Activated CD8-positive, alpha-beta memory T cell treated with anti-CD3 and anti-CD28 coated beads, Interleukin-2, amount 50 U/mL, for 4 hours (primary cell): ENCODE measurements at regions not wholly inside any gene's neighbourhood (a gene's known extent, or its start where the extent isn't known, plus 50 kb on each side); places are given as distances from the start of the nearest gene placed in this dataset.

Source experiments
- DNase-seq: peaks from one replicate; pipeline ENCODE4 v3.0.0-alpha.2; 2020

DNA sequence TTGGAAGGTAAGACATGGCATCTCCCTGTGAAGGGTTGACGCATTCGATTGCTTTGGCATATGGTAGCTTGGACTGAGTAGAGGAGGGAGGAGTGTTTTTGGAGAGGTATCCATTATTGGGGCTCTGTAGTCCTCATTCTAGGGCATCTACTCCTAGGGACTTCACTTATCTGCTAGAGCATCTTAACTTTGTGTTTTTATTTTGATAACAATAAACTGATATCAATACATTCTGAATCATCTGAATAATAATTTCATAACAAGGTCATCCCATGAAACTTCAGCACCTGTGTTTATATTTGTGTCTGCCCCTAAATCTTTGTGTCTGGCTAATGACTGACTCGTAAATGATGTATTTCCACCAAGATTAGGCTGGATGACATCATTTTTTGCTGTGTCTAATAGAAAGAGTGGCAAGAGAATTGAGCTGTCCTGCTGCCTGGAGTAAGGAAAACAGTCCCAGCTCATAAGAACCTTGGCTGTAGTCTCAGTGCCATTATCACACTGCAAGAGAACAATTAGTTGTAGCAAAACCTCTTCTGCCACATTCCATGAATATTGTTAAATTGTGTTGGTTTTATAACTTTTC, 288.5 kb downstream of the PRL start:
- DNase-seq: no peak

DNA sequence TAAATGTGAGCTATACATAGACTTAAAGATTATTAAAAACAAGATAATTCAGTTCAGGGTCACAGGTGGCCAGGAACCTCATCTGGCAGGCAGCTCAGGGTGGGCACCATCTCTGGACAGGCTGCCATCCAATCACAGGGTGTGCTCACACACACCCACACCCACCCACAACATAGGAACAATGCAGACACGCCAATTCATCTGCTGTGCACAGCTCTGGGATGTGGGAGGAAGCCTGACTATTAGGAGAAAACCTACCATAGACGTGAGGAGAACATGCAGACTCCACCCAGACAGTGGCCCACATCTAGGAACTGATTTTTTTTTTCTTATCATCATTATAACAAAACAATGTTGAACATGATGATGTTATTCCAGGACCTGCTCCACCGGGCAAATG, 286.7 kb downstream of the PRL start:
- DNase-seq: no peak

DNA sequence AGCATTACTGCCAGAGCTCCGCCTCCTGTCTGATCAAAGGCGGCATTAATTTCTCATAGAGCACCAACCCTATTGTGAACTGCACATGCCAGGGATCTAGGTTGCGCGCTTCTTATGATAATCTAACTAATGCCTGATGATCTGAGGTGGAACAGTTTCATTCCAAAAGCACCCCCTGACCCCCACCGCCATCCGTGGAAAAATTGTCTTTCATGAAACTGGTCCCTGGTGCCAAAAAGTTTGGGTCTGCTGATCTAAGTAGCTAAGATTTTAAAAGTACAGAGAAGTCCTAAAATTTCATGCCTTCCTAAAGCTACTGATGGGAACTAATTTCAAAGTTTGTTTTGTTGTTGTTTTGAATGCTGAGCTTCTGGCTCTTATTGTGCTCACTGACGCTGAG, 281.6 kb downstream of the PRL start:
- DNase-seq: no peak

DNA sequence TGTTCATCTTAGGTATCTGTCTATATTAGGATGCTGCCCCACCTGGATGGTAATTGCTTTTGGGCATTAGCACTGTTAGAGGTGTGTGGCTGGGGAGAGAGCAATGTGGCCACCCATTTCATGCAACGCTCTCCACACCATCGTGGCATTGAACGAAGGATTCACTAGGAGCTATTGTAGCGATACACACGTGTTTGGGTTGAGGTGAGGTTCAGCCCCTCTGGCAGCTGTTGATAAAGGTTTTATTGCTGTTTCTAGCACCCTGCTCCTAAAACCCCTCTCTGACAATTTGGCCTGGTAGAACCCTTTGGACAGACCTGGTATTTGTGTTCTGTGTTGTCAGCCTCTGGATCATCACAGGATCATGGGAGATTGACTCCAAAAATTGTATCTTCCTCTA, 280.9 kb downstream of the PRL start:
- DNase-seq: no peak

DNA sequence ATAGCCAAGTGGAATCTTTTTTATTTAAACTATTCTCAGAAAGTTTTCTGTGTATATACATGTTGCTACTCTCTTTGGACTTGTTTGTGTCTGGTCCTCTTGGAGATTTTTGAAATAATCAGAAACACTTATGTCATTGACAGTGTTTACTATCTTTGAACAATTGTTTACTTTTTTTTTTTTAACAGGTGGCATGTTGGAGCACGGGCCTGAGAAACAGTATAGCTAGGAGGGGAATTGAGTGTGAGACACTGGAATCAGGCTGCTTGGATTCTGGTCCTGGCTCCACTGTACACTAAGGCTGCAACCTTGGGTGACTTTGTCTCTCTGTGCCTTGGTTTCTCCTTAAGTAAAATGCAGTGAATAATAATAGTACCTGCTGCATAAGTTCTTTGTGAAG, 279.6 kb downstream of the PRL start:
- no peak for DNase-seq

DNA sequence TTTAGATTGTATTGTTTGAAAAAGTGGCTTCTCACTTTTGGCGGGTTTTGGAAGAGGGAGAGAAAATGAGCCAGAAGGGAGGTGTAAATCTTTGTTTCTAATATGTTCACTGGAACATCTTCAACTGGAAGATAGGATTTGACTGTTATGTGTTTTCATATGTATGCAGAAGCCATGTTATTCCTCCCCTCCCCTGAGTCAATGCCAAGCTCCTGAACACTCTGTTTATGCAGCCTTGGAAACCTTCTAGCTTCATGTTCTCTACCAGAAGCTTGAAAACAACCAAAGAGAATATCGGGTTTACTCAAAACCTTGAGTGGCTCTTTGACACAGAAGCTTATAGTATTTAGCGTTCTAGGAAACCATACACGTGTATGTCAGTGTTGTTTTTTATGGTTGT, 279.1 kb downstream of the PRL start:
- no peak for DNase-seq

DNA sequence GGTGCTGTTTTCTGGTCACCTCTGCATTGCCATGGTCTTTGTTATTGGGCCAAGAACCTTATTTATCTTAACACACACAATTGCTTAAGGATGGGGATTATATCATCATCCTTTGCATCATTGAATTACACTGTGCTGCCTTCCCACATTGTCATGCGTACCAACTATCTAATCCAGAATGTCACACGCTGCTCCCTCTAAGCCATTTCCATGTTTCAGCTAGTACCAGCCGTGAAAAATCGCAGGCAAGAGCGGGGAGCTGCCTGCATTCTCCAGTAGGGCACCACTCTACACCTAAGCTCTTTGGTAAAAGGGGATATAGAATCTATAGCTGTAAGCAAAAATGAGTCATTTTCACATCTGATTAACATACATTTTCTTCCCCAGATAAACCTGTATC, 277.0 kb downstream of the PRL start:
- DNase-seq: no peak

DNA sequence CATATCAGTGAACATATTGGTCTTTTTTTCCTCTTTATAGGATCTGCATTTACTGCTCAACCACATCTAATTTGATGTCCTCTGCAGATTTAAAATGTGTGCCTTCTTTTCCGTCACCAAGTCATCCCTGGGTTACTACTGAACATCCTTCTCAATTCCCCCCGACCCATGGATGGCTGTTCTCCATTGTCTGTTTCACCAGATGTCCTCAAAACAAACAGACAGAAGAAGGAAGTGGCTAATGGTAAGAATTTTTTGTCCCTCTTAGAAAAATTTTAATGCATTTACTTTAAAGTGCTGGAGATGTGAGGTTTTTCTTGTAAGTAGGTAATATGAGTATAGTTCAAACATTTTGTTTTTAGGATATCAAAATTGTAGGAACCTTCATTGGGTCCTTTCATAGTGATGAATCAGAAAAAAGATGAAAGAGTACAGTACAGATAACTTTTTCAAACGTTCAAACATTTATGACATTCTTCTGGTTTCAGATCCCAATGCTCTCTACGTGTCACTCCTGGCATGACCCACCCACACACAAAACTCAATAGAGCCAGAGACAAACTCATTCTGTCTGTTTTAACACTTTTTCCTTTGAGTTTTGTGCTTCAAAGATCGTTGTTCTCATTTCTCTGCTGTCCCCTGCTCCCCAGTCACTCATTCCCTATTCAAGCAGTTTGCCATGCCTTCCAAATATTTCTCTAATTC, 276.4 kb downstream of the PRL start:
- no peak for DNase-seq

DNA sequence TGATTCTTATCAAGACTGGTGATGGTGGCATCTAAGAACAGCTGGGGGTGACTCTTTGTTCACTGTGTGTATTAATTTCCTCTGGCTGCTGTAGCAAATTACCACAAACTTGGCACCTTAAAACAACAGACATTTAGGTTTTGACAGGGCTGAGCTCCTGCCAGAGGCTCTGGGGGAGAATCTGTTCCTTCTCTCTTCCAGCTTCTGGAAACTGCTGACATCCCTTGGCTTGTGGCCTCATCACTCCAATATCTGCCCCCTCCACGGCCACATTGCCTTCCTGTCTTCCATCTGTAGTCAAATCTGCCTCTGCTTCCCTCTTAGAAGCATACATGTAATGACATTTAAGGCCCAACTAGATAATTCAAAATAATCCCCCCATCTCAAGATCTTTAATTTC, 274.9 kb downstream of the PRL start:
- no peak for DNase-seq

DNA sequence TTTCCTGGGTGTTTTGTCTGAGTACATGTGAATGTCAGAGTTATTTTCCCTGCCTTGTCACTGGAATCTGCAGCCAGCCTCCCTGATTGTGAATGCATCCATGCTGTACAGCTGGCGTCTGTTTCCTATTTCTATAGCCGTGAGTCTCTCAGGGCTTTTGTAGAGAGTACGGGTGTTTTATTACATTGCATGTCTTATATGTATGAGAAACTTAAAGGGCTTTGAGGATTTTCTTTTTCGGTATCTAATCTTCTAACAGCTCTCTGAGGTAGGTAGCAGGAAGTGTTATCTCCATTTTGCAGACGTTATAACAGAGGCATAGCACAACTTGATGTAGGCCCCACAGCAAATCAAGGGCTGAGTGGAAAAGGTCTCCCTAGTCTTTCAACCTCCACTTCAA, 272.9 kb downstream of the PRL start:
- DNase-seq: no peak

DNA sequence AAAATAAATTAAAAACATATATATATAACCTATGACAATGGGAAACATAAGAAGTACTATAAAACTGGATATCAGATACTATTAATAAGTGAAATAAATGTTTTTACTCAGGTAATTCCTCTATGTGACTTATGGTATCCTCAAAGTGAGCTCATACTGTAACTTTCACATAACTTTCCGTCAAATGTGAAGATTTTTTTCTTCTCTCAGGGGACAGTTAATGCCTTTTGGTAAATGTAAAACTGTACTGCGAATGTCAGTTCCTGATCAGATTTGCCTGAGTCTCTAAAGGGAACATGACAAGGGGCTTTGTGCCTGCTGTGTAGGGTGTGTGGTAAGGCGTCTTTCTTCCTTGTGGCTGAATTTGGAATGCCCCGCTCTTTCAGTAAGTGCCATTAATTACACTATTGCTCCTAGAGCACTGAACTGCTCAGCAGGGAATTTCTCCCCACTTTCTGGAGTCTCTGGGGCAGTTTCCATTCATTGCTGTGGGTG, 271.8 kb downstream of the PRL start:
- DNase-seq: no peak

DNA sequence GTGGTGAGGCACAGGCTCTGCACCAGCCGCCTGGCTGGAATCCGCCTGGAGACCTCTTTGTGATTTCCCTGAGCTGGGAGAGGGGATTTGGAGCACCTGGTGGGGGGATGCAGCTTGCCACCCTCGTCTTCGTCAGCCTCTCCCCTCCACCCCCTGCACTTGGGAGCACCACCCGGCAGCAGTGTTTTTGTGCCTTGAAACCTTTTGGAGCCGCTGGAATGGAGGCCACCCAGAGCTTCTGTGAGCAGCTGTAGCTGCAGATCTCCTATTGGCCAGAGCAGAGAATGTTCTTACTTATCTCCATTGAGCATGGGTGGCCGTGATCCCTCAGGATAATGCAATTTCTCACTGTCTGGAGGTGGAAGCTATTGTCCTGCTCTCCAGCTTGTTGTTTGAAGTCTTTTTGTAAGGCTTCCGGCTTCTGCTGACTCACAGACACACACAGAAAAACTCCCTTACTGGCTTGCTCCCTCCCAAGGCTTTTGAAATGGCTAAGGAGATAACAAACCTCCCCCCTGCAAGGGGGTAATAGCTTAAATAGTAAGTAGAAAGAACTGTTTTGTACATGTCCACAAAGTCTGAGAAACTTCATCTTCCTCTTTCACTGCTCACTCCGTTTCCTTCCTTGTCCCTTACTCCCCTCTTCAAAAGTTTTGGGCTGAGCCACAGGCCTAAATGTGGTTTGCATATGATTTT, 271.2 kb downstream of the PRL start:
- DNase-seq: no peak

DNA sequence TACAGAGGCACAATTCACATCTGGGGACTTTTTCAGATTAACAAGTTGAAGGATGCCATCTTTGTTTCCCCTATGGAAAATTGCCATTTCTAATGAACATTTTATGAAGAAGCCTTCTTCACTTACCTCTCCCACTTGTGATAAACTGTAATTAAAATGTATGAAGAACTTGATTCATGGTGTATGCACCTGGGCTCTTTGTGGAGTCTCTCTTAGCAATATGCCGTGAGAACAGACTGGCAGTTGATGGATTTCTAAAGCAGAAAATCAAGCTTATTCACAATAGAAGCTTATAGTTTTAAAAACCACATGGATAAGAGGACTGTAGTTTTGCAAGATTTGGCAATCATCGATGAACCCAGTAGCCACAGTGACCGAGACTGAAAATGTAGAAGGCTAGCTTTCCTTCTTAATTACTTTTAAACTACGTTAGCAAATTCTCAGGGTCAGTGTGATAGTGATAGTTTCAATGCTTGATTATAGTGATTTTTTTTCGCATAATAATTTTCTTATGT, 270.6 kb downstream of the PRL start:
- no peak for DNase-seq

DNA sequence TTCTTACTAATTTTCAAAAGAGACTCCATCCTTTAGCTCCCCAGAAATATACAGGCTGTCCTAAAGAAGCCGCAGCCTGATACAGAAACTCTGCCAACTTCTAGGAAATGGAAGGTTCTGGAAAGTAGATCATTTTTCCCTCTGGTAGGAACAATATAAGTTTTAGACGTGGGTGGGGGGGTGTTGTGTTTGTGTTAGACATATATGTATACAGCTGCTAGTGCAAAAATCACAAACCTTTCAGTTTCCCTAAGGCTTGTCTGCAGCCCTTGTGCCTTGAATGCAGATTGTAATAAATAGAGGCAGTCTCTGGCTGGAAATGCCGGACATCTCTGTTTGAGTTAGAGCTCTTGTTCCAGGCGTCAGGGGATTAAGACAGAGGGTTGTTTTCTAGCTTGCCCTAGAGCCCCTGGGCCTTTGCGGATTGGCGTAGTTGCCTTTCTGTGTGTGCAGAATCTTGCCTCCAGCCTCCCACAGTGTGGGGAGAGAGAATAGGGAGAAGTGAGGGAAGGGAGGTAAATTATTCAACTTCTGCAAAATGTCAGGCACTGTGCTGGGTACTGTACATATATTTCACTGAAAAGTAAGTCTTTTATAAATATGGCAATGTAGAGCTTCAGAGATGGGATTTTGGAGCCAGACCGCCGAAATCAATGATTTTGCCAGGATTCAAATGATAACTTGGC, 269.7 kb downstream of the PRL start:
- DNase-seq: no peak

DNA sequence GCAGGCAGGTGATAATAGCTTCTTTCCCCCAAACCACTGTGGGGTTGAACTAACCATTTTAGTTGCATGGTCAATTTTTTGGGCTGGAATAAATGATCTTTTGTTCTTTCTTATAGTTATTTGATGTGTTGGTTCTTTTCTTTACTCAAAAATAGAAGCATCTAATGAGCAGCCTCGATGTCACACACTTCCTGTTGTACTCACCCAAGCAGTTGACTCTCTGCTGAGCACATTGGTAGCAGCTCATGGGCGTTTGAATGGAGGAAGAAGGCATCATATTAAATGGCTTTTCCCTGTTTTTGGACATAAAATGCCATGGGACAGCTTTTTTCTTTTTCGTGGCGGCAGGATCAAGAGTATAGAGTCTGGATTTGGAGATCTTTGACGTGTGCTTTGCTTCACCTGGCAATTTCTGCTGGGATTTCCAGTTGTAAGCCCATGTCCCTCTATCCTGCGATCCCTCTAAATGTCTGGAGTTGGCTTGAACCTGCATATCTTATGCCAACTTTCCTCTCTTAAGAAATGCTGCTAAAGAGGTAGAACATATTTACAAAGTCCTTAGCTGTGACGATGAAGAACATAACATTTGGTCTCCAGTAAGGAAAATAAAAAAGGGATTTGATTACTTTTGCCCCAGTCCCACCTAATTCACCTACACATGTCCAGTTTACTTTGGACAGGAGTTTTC, 268.3 kb downstream of the PRL start:
- DNase-seq: no peak

DNA sequence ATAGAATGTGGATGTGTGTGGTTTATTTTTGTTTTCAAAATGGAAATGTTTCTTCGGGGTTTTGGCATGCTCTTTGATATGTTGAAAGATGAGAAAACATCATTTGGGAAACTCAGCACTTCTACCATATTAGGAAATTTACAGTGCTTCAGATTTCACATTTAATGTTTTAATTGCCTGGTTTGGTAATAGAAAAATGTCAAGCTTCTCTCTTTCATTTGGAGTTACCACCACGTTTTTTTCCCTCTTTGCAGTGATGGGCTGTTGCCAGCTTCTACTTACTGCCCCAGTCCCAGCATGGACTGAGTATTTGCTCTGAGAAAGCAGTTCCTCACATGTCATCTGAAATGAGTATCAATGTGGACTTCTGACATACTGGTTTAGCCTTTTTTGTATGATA, 267.7 kb downstream of the PRL start:
- DNase-seq: no peak

DNA sequence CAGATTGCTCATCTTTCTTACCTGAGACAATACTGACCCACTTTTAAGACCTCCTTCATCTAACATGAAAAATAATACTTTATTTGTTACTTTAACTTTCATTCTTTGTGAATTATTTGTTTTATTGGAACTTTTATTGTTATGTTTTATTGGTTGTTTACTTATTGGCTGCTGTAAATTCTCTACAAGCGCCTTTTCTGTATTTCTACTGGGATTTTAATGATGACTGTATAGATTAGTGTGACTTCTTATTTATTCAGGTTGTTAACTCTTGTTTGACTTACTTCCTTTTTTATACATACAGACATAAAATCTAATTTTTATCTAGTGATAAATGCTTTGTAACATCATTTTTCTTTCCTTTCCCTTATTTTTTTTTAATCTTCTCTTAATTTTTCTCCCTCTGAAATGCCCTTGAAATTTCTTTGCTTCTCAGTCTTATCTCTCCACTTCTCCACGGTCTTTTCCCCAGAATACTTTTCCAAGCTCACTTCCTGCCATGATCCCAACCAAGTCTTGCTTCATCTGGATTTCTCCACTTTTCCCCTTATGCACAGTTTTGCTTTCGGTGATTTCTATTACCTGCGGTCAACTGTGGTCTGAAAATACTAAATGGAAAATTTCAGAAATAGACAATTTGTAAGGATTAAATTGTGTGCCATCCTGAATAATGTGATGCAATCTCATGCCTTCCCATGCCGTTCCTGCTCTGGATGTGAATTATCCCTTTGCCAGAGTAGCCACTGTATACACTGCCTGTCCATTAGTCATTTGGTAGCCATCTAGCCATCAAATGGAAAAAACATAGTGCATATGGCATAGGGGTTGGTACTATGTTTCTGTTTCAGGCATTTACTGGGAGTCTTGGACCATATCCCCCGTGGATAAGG, 265.9 kb downstream of the PRL start:
- no peak for DNase-seq

DNA sequence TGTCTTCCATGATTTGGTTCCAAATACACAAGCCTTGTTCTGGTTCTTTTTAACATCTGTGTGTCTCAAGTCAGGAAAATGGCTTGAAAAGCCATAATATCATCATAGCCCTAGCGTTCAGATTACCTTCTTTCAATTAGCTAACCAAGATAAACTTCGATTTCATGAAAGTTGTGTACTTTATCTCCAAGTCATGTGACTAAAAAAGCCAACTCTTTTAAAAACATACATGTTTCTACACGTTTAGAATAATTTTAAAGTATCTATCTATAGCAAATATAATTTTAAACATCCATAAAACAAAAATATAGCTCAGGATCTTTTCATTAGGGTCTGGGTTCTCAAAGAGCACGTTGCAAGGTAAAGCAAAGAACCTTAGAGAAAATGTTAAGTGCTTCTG, 261.1 kb downstream of the PRL start:
- no peak for DNase-seq

DNA sequence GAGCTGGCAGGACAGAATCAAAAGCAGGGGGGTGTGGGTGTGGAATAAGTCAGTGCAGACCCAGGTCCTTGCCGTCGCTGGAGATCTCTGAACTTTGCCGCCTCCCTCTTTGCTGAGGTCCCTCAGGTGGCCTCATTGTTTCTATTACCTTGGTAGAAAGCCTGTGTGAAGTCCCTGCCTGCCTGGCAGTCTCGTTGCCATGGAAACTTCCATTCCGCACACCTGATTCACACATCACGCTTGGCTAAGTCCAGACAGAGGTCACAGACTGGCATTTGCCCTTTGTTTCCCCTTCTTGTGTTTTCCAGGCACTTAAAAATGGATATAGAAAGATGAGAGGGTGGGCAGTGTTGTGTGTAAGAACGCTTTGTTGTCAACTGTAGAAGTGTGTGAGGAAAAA, 260.6 kb downstream of the PRL start:
- no peak for DNase-seq

DNA sequence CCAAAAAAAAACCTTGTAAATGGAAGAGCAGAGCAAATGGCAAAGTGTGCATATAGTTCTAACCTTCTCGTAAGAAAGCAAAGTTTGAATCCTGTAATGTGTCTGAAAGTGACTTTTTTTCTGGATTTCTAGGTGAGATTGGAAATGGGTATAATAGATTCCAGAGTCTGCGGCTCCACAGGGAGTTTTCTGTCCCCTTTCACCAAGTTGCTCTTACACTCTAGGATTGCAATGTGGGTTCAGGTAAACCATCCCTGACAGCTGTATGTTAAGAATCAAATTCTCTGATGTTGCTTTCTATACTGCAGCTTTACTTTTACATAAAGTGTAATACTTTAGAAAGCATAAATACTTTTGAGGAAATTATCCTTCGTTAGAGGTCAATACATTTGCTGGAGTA, 260.1 kb downstream of the PRL start:
- no peak for DNase-seq

DNA sequence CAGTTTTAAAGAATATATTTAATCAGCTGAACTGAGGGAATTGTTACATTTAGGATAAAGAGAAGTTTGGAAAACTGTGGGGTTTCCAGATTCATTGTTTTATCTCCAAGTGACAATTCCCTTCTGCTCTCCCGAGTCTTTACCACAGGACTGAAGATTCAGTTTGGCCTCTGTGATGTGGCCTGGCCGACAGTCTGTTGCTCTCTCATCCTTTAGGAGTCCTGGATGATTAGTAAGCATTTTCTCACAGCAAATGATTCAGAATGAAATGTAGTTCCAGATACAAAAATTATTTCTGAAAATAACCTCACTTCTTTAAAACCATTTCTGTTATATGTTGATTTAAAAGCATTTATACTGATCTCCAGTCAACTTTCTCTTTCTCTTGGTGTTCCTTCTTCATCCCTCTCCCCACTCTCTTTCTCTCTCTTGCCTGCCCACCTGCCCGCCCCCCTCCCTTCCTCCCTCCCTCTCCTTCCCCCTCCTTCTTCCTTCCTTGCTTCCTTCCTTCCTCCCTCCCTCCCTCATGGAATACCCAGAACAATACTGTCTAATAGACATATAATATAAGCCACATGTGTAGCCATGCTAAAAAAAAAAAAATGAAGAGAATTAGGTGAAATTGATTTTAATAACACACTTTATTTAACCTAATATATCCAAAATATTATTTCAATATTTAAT, 254.9 kb downstream of the PRL start:
- DNase-seq: no peak
